Stomach smooth muscle (tissue), 2 donors: ENCODE measurements at regions not wholly inside any gene's neighbourhood (a gene's known extent, or its start where the extent isn't known, plus 50 kb on each side); places are given as distances from the start of the nearest gene placed in this dataset.

ENCODE experiments used
- H3K27ac ChIP-seq: one replicate; pipeline ENCODE4 v1.7.0; 2013; ENCODE audit warnings: mild to moderate bottlenecking, low read length, inconsistent platforms
- H3K27me3 ChIP-seq, 2 donors: one replicate each; pipeline ENCODE4 v1.7.0; 2013; ENCODE audit warnings: low read length in 2 of 2; ENCODE audit not compliant: insufficient read depth in 2 of 2, control insufficient read depth in 1 of 2
- H3K36me3 ChIP-seq, 2 donors: one replicate each; pipeline ENCODE4 v1.7.0; 2013; ENCODE audit warnings: low read length in 2 of 2; ENCODE audit not compliant: control insufficient read depth in 2 of 2, insufficient read depth in 2 of 2
- H3K4me1 ChIP-seq: one replicate; pipeline ENCODE4 v1.7.0; 2013; ENCODE audit warnings: low read length; ENCODE audit not compliant: control insufficient read depth, insufficient read depth
- H3K4me3 ChIP-seq, 2 donors: one replicate each; pipeline ENCODE4 v1.7.0; 2013; ENCODE audit warnings: low read length in 2 of 2
- H3K9ac ChIP-seq, 2 donors: one replicate each; pipeline ENCODE4 v1.7.0; 2013; ENCODE audit warnings: low read length in 2 of 2, mild to moderate bottlenecking in 1 of 2
- H3K9me3 ChIP-seq, 2 donors: one replicate each; pipeline ENCODE4 v1.7.0; 2013; ENCODE audit warnings: low read length in 2 of 2; ENCODE audit not compliant: control insufficient read depth in 2 of 2
- donor health status: healthy.
- donor health status: Pancreatic carcinoma.

- Histone ChIP-seq H3K9ac (no peak overlapping the region), H3K27me3 (no peaks in the 10 kb centered on the region), H3K27ac (no peak overlapping the region), H3K4me3 (no peak overlapping the region), H3K36me3 (no peaks in the 10 kb centered on the region), H3K9me3 (no peaks in the 10 kb centered on the region), H3K4me1 (no peaks in the 10 kb centered on the region)
Measured at GRCh38 chr14:38127356-38127755, 80.3 kb upstream of the SSTR1 start.

GRCh38 chr14:38127784-38128183 is 79.9 kb upstream of the SSTR1 start:
- Histone ChIP-seq H3K36me3 (no peaks in the 10 kb centered on the region), H3K9ac (no peak overlapping the region), H3K27ac (no peak overlapping the region), H3K4me3 (no peak overlapping the region), H3K4me1 (no peaks in the 10 kb centered on the region), H3K9me3 (no peaks in the 10 kb centered on the region), H3K27me3 (no peaks in the 10 kb centered on the region)

- H3K36me3 ChIP-seq, result no peaks in the 10 kb centered on the region
- no peak overlapping the region for H3K4me3 ChIP-seq
- H3K27me3 ChIP-seq, result no peaks in the 10 kb centered on the region
- no peaks in the 10 kb centered on the region for H3K9me3 ChIP-seq
- H3K27ac ChIP-seq, result no peak overlapping the region
- no peak overlapping the region for H3K9ac ChIP-seq
- no peaks in the 10 kb centered on the region for H3K4me1 ChIP-seq
Measured at GRCh38 chr14:38128640-38129039, 79.1 kb upstream of the SSTR1 start.

- Histone ChIP-seq H3K9ac (no peak overlapping the region), H3K4me3 (no peak overlapping the region), H3K4me1 (no peaks in the 10 kb centered on the region), H3K9me3 (no peaks in the 10 kb centered on the region), H3K36me3 (no peaks in the 10 kb centered on the region), H3K27me3 (no peaks in the 10 kb centered on the region), H3K27ac (no peak overlapping the region)
Measured at GRCh38 chr14:38129192-38129591, 78.5 kb upstream of the SSTR1 start.

- Histone ChIP-seq H3K27ac (no peak overlapping the region), H3K9ac (no peak overlapping the region)
Measured at GRCh38 chr14:38129705-38130104, 78.0 kb upstream of the SSTR1 start.

GRCh38 chr14:38134416-38135030 is 73.2 kb upstream of the SSTR1 start:
- no peaks in the 10 kb centered on the region for H3K36me3 ChIP-seq
- no peaks in the 10 kb centered on the region for H3K9me3 ChIP-seq
- no peak overlapping the region for H3K4me3 ChIP-seq
- no peaks in the 10 kb centered on the region for H3K27me3 ChIP-seq
- H3K4me1 ChIP-seq, result no peaks in the 10 kb centered on the region
- no peak overlapping the region for H3K9ac ChIP-seq
- no peak overlapping the region for H3K27ac ChIP-seq

More at GRCh38 chr14:38129705-38130104, 78.0 kb upstream of the SSTR1 start:
- H3K4me1 ChIP-seq, result no peaks in the 10 kb centered on the region
- no peaks in the 10 kb centered on the region for H3K9me3 ChIP-seq
- H3K4me3 ChIP-seq, result no peak overlapping the region
- H3K36me3 ChIP-seq, result no peaks in the 10 kb centered on the region
- H3K27me3 ChIP-seq, result no peaks in the 10 kb centered on the region

- Histone ChIP-seq H3K27ac (no peak overlapping the region), H3K27me3 (no peaks in the 10 kb centered on the region), H3K4me3 (no peak overlapping the region), H3K4me1 (no peaks in the 10 kb centered on the region), H3K9ac (no peak overlapping the region), H3K36me3 (no peaks in the 10 kb centered on the region), H3K9me3 (no peaks in the 10 kb centered on the region)
Measured at GRCh38 chr14:38135106-38135867, 72.4 kb upstream of the SSTR1 start.

GRCh38 chr14:38137005-38137404 is 70.7 kb upstream of the SSTR1 start:
- H3K36me3 ChIP-seq, result no peaks in the 10 kb centered on the region
- no peak overlapping the region for H3K9ac ChIP-seq
- H3K4me1 ChIP-seq, result no peaks in the 10 kb centered on the region
- H3K27ac ChIP-seq, result no peak overlapping the region
- H3K9me3 ChIP-seq, result no peaks in the 10 kb centered on the region
- H3K4me3 ChIP-seq, result no peak overlapping the region
- no peaks in the 10 kb centered on the region for H3K27me3 ChIP-seq

- Histone ChIP-seq H3K9ac (no peak overlapping the region), H3K9me3 (no peaks in the 10 kb centered on the region)
Measured at GRCh38 chr14:38138473-38139138, 69.1 kb upstream of the SSTR1 start.

GRCh38 chr14:38139926-38140325 is 67.8 kb upstream of the SSTR1 start:
- Histone ChIP-seq H3K9ac (no peak overlapping the region), H3K9me3 (no peaks in the 10 kb centered on the region), H3K4me1 (no peaks in the 10 kb centered on the region), H3K36me3 (no peaks in the 10 kb centered on the region), H3K27me3 (no peaks in the 10 kb centered on the region), H3K27ac (no peak overlapping the region), H3K4me3 (no peak overlapping the region)

More at GRCh38 chr14:38138473-38139138, 69.1 kb upstream of the SSTR1 start:
- H3K27me3 ChIP-seq, result no peaks in the 10 kb centered on the region
- H3K27ac ChIP-seq, result no peak overlapping the region
- H3K36me3 ChIP-seq, result no peaks in the 10 kb centered on the region
- H3K4me1 ChIP-seq, result no peaks in the 10 kb centered on the region
- no peak overlapping the region for H3K4me3 ChIP-seq

GRCh38 chr14:38143170-38143569 is 64.5 kb upstream of the SSTR1 start:
- Histone ChIP-seq H3K27ac (no peak overlapping the region), H3K9me3 (no peaks in the 10 kb centered on the region), H3K4me1 (no peaks in the 10 kb centered on the region), H3K4me3 (no peak overlapping the region), H3K27me3 (no peaks in the 10 kb centered on the region), H3K9ac (no peak overlapping the region), H3K36me3 (no peaks in the 10 kb centered on the region)
